Sigmoid colon (tissue), 6 donors: ENCODE measurements at regions not wholly inside any gene's neighbourhood (a gene's known extent, or its start where the extent isn't known, plus 50 kb on each side); places are given as distances from the start of the nearest gene placed in this dataset.

Source experiments
- DNase-seq: peaks from one replicate; pipeline ENCODE4 v3.0.0-alpha.2; 2019
- H3K27ac ChIP-seq, 4 donors: fragments of 200-600 bp; sonication (generic); one replicate each; pipeline ENCODE4 v1.5.1; 2016 to 2019; ENCODE audit warnings: mild to moderate bottlenecking in 1 of 4
- H3K27me3 ChIP-seq, 3 donors: fragments of 200-600 bp; sonication (generic); one replicate each; pipeline ENCODE4 v1.5.1; 2019; ENCODE audit warnings: mild to moderate bottlenecking in 1 of 3
- H3K36me3 ChIP-seq, 4 donors: fragments of 200-600 bp; sonication (generic); one replicate each; pipeline ENCODE4 v1.5.1; 2016 to 2019
- H3K4me1 ChIP-seq, 4 donors: fragments of 200-600 bp; sonication (generic); one replicate each; pipeline ENCODE4 v1.5.1; 2017 to 2019
- H3K4me3 ChIP-seq, 4 donors: fragments of 200-600 bp; sonication (generic); one replicate each; pipeline ENCODE4 v1.5.1; 2017 to 2019; ENCODE audit warnings: mild to moderate bottlenecking in 2 of 4, moderate library complexity in 1 of 4
- H3K9me3 ChIP-seq, 4 donors: fragments of 200-600 bp in 3 of 4; sonication (generic) in 3 of 4; one replicate each; pipeline versions ENCODE4 v1.5.1 to v1.6.1; 2013 to 2019
- EP300 ChIP-seq, 4 donors: sonication (generic); formaldehyde crosslinking; IDR thresholded peaks; one replicate each; pipeline ENCODE4 v1.6.1; 2017; ENCODE audit warnings: antibody characterized with exemption in 4 of 4
- POLR2A ChIP-seq, 2 donors: fragments of 450-650 bp; IDR thresholded peaks; one replicate each; pipeline ENCODE4 v1.6.1; 2016; ENCODE audit warnings: antibody characterized with exemption in 2 of 2, mild to moderate bottlenecking in 2 of 2, moderate library complexity in 2 of 2
- POLR2AphosphoS5 ChIP-seq, 4 donors: sonication (generic); formaldehyde crosslinking; IDR thresholded peaks; one replicate each; pipeline ENCODE4 v1.6.1; 2017; ENCODE audit warnings: antibody characterized with exemption in 4 of 4
- WGBS, 2 donors: extraction: QIAGEN DNeasy Blood & Tissue Kit; methylation state at CpG; one replicate each; pipeline ENCODE4 v1.1.7; 2013; 5-methylcytosine and 5-hydroxymethylcytosine counted together
- intact Hi-C: fragments of 100-400 bp; cut with DNase I; formaldehyde crosslinking; loops from one replicate; pipeline ENCODE4 v1.15.1; 2023
- TF ChIP-seq, protein P1 (sequence below), 4 experiments: fragments of 450-650 bp in 3 of 4; fragments of 200-600 bp in 1 of 4; IDR thresholded peaks; one replicate each; pipeline ENCODE4 v1.5.1; 2016 to 2019; ENCODE audit warnings: antibody characterized with exemption in 4 of 4, mild to moderate bottlenecking in 3 of 4, moderate library complexity in 2 of 4
- donor health status: healthy with polysubstance abuse.
- donor health status: healthy.

DNA sequence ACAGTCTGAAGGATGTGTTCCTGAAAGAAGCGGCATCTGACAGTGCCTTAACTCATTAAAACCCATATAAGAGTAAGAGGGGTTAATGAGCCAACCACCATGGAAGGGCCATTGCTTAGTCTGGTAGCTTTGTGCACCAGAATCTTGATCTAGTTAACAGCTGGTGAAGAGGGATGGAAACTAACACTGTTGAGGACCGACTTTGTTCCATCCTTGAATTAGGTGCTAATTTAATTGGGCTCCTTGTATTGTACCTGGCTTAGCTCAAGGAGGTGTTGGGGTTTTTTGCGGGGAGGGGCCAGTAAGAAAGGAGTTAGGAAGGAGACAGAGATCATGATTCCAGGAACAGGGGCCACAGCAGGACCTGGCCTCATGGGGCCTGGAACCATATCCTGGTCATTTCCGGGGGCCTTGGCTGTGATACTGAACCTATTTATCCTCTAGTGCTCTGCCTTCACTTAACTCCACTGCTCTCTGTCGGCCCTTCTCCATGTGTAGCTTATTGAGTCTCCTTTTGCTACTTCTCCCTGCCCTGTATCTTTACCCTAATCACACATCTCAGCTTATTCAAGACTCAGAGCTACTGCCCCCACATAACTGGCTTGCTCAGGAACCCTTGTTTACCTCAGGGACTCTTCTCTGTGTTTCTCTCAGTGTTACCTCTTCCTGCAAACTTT is 93.0 kb downstream of the RPL22L1 start:
- no peaks in the 10 kb centered on the region for H3K36me3 ChIP-seq
- TF ChIP-seq POLR2A (IDR thresholded peaks at IDR 0.05): no peak
- TF ChIP-seq, protein P1, sequence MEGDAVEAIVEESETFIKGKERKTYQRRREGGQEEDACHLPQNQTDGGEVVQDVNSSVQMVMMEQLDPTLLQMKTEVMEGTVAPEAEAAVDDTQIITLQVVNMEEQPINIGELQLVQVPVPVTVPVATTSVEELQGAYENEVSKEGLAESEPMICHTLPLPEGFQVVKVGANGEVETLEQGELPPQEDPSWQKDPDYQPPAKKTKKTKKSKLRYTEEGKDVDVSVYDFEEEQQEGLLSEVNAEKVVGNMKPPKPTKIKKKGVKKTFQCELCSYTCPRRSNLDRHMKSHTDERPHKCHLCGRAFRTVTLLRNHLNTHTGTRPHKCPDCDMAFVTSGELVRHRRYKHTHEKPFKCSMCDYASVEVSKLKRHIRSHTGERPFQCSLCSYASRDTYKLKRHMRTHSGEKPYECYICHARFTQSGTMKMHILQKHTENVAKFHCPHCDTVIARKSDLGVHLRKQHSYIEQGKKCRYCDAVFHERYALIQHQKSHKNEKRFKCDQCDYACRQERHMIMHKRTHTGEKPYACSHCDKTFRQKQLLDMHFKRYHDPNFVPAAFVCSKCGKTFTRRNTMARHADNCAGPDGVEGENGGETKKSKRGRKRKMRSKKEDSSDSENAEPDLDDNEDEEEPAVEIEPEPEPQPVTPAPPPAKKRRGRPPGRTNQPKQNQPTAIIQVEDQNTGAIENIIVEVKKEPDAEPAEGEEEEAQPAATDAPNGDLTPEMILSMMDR (IDR thresholded peaks at IDR 0.05): no peak
- TF ChIP-seq POLR2AphosphoS5 (IDR thresholded peaks at IDR 0.05): no peak
- TF ChIP-seq EP300 (IDR thresholded peaks at IDR 0.05): no peak
- H3K27me3 ChIP-seq: no peaks in the 10 kb centered on the region
- intact Hi-C loops: no loop called here
- H3K4me1 ChIP-seq: no peaks in the 10 kb centered on the region
- no peaks in the 10 kb centered on the region for H3K9me3 ChIP-seq
- 77 to 88% methylated on average over 5 of the region's 5 CpGs for WGBS, 2 donors
- DNase-seq: no peak
- no peak overlapping the region for H3K4me3 ChIP-seq
- no peak overlapping the region for H3K27ac ChIP-seq

GRCh38 chr3:170773682-170774425 is 96.1 kb downstream of the RPL22L1 start:
- WGBS, 2 donors: 82 to 88% methylated on average over 4 of the region's 4 CpGs
- TF ChIP-seq, protein P1 (IDR thresholded peaks at IDR 0.05): no peak
- TF ChIP-seq POLR2A (IDR thresholded peaks at IDR 0.05) (no peak), EP300 (IDR thresholded peaks at IDR 0.05) (no peak), POLR2AphosphoS5 (IDR thresholded peaks at IDR 0.05) (no peak)
- intact Hi-C loops: no loop called here
- Histone ChIP-seq H3K27me3 (no peaks in the 10 kb centered on the region), H3K27ac (no peak overlapping the region), H3K36me3 (no peaks in the 10 kb centered on the region), H3K9me3 (no peaks in the 10 kb centered on the region), H3K4me3 (no peak overlapping the region), H3K4me1 (no peaks in the 10 kb centered on the region)
- no peak for DNase-seq

DNA sequence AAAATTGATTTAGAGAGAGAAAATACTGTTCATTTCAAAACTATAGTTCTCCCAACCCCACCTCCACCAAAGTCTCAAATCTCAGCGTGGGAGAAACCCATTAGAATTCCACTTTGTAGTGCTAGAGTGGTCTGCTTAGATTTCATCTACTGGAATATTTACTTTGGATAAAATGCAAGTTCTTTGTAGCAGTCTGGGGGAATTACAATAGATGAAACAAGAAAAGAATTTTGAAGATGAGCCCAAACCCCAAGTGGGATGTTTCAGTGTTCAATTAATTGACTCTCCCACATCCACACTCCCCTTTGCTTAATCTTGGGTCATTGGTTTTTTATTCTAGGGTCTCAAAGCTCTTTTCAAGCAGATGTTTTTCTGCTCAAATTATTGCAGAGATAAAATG is 97.8 kb downstream of the RPL22L1 start:
- no peaks in the 10 kb centered on the region for H3K27me3 ChIP-seq
- no peak overlapping the region for H3K4me3 ChIP-seq
- no peaks in the 10 kb centered on the region for H3K4me1 ChIP-seq
- intact Hi-C loops: no loop called here
- H3K27ac ChIP-seq: no peak overlapping the region
- 74 to 78% methylated on average over 1 of the region's 1 CpG for WGBS, 2 donors
- TF ChIP-seq POLR2A (IDR thresholded peaks at IDR 0.05) (no peak), POLR2AphosphoS5 (IDR thresholded peaks at IDR 0.05) (no peak), EP300 (IDR thresholded peaks at IDR 0.05) (no peak)
- TF ChIP-seq, protein P1 (IDR thresholded peaks at IDR 0.05): no peak
- H3K9me3 ChIP-seq: no peaks in the 10 kb centered on the region
- no peak for DNase-seq
- H3K36me3 ChIP-seq: no peaks in the 10 kb centered on the region

DNA sequence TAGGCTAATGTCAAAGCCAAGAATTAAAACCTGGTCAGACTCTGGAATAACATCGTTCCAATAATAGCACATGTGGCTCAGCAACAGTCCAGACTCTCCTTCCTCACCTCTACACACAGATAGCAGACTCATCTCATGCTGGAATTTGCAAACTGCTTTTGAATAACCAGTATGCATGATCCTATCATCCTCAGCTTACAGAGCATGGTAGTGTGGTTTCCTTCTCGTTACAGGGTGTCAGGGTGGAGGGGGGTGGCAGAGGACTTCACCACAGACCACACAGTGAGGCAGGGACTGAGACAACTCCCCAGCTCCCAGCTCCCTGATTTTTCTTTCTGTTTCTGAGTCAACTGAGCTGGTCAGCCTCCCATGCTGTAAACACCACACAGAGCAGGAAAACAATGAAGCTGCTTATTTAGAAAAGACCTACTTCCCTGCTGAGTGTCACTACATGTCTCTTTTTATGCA is 101.6 kb downstream of the RPL22L1 start:
- Histone ChIP-seq H3K36me3 (no peaks in the 10 kb centered on the region), H3K27me3 (no peaks in the 10 kb centered on the region), H3K4me3 (no peak overlapping the region), H3K27ac (no peak overlapping the region), H3K4me1 (no peaks in the 10 kb centered on the region), H3K9me3 (no peaks in the 10 kb centered on the region)
- intact Hi-C loops: no loop called here
- no peak for DNase-seq
- WGBS, 2 donors: 58 to 75% methylated on average over 2 of the region's 2 CpGs
- no peak for TF ChIP-seq EP300 (IDR thresholded peaks at IDR 0.05)
- TF ChIP-seq, protein P1 (IDR thresholded peaks at IDR 0.05): no peak
- no peak for TF ChIP-seq POLR2AphosphoS5 (IDR thresholded peaks at IDR 0.05)
- TF ChIP-seq POLR2A (IDR thresholded peaks at IDR 0.05): no peak
